CD1c-positive myeloid dendritic cell (primary cell): ENCODE measurements at regions not wholly inside any gene's neighbourhood (a gene's known extent, or its start where the extent isn't known, plus 50 kb on each side); places are given as distances from the start of the nearest gene placed in this dataset.

Experiments used
- DNase-seq: peaks from one replicate; pipeline ENCODE4 v3.0.0-alpha.2; 2016; ENCODE audit errors: extremely low spot score

DNA sequence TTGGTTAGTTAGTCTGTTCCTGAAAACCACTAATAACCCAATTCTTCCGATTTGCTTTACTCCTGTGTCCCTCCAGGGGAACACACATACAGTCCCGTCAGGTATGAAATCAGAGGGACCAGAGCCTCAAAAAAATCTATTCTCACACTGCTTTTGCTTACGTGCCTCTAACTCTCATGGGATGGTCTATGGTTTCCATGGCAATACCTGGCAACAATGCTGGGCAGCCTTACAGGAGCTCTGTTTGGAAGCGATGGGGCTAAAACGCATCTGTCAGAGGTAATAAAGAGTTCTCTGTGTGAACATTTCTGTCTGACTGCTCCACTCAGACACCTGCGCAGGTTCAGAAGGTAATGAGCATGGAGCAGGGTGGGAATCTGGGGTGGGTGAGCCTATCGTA is 376.2 kb downstream of the GXYLT1 start:
- no peak for DNase-seq

DNA sequence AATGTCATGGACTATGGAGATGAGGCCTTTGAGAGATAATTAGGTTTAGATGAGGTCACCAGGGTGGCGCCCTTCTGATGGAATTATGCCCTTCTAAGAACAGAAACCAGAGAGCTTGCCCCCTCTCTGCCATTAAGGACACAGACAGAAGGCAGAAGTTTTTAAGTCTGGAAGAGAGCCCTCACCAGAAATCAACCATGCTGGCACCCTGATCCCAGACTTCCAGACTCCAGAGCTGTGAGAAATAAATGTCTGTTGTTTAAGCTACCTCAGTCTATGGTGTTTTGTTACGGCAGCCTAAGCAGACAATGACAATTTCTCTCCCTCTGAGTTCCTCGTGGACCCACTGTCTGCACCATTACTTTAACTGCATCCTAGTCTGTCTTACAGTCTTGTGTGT is 382.0 kb downstream of the GXYLT1 start:
- no peak for DNase-seq

DNA sequence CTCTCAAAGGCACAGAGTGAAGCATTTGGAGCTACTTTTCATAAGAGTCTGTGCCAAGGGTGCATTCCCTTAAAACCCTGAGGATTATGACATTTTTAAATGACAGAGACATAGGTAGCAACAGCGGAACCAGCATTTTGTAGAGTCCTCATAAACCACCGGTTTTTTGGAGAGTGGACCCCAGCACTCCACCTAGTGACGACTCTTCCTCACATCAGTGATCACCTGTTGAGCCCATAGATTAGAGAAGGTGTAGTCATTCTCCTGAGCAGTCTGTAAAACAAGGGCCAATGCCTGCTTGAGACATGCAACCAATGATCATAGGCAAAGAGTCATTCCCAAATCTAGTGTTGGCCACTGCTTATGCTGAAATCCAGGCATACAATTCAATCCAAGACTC is 399.1 kb downstream of the GXYLT1 start:
- no peak for DNase-seq

DNA sequence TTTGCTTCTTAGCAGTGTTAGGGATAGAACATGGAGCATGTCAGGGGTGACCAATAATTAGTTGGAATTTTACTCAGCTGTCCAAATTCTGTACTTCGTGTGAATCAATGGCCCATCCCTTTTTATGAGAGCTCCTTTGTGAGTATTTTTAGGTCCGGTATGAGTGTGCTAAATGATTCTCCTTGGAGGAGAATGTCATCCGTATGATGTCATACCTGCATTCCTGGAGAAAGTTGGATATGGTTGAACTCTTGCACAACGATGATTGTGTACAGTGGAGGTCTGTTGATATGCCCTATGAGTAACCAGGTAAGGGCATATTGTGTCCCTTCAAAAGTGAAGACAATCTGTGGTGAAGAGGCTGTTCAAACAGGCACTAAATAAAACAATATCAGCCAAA is 400.8 kb downstream of the GXYLT1 start:
- DNase-seq, result no peak

DNA sequence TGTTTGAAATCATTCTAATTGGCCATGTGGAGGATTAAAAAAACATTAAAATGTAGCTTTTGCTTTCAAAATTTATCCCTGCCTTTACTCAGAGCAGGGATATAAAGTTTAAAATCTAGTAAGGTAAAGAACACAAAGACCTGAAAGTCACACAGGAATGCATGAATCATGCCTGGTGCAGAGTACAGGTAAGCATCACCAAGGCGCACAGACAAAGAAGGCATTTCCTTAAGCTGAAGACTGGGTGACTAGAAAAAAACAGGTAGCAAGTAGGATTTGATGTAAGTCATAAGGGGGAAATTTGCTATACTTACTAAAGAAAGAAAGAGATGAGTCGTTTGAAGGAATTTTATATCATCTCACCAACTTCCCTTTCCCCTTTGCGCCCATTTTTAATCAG is 405.6 kb downstream of the GXYLT1 start:
- DNase-seq, result no peak

DNA sequence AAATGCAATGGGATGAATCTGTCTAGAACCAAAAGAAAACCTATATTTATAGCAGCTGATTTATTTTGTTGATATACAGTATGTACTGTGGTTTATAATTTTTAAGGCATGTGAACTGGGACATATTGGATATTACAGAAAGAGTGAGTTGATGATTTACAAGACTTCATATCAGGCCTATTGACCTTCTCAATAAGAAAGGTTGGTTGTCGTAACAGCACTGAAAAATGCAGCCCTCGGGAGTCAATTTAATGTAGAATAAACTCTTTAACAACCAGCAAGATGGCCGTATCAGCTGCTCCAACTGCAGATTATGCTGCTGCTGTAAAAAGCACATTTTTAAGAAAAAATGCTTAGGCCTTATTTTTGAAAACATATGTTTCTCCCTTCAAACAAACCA is 407.3 kb downstream of the GXYLT1 start:
- DNase-seq, result no peak

DNA sequence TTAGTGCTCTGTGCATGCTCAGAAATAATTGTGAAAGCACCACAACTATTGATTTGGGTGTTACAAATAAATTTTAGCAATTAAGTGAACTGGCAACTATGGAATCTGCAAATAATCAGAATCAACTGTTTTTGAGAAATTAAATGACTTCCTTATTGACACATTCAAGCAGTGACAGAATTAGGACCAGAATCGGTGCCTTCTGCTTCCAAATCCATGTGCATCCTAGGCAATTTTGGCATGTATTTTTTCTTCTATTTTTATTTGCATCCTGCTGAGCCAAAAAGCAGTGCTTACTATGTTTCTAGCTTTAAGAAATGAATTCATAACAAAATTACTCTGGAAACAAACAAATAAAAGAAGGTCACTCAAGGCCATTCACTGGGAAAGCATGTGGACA is 408.2 kb downstream of the GXYLT1 start:
- DNase-seq, result no peak

DNA sequence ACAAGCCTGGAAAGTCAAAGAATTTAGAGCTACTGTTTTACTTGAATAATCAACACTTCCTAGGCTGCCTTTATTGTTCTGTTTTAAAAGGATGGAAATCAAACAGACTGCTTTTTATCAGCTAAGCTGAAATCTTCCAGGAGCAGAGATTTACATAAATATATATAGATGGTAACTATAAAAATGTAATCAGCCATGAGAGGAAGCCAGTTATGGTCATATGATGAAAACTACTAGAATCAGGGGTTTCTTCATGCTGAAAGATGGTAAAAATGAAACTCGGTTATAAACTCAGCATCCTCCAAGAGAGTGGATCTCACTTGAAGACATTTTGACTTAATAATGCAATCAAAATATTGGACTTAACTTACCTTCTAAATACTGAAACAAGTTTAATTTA is 413.0 kb downstream of the GXYLT1 start:
- DNase-seq, result no peak

DNA sequence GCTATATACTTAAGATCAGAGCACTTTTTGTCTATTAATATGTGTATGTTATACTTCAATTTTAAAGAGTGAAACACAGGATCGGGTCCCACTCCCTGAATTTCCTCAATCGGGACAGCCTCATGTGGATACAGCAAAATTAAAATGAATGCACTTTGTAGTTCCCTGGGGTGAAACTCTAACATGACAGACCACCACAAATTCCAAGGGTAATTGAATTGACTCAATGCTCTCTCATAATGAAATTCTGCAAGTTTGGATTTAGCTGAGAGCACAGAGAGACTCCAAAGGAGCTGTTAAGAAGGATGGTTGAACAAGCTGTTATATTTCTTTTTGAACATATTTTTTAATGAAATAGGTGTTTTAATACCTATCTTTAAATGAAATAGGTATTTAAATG is 413.6 kb downstream of the GXYLT1 start:
- no peak for DNase-seq

DNA sequence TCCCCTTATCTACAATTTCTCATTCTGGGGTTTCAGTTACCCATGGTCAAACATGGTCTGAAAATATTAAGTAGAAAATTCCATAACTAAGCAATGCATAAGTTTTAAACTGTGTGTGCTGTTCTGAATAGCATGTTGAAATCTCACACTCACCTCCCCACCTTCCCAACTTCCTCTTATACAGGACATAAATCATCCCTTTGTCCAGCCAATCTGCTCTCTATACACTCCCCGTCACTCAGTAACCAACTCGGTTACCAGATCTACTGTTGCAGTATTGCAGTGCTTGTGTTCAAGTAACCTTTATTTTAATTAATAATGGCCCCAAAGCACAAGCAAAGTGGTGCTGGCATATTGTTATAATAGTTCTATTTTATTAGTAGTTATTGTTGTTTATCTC is 420.5 kb downstream of the GXYLT1 start:
- DNase-seq, result peak; percentile 4

DNA sequence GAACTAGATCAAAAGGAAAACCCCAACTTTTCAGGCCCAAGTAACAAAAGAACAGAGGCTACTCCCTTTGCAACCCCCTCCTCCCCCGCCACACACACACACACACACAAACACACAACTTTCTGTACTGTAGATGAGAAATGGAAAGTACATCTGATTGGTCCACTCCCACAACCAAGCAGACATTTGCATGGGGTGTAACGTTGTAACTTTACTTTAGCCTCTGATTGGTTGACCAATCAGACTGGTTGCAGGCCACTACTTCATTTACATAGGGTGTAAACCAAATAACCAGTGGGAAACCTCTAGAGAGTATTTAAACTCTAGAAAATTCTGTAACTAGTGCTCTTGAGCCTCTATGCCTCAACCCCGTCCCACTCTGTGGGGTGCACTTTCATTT is 425.5 kb downstream of the GXYLT1 start:
- no peak for DNase-seq

DNA sequence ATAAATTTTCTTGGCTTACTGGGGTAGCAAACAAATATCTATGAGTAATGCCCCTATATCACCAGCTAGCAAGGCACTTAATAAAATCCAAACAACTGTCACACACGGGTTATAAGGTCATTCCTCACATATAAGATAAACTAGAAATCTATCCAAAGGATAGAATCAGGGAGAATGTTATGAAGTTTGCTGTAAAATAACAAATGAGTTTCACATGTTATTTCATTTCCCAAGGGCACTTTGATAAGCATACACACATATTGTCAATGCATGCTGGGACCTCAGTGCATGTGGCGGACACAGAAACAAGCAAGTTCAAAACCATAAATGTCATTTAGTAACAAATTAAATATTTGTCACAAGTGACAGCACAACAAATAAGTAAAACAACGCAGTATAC is 429.4 kb downstream of the GXYLT1 start:
- no peak for DNase-seq

DNA sequence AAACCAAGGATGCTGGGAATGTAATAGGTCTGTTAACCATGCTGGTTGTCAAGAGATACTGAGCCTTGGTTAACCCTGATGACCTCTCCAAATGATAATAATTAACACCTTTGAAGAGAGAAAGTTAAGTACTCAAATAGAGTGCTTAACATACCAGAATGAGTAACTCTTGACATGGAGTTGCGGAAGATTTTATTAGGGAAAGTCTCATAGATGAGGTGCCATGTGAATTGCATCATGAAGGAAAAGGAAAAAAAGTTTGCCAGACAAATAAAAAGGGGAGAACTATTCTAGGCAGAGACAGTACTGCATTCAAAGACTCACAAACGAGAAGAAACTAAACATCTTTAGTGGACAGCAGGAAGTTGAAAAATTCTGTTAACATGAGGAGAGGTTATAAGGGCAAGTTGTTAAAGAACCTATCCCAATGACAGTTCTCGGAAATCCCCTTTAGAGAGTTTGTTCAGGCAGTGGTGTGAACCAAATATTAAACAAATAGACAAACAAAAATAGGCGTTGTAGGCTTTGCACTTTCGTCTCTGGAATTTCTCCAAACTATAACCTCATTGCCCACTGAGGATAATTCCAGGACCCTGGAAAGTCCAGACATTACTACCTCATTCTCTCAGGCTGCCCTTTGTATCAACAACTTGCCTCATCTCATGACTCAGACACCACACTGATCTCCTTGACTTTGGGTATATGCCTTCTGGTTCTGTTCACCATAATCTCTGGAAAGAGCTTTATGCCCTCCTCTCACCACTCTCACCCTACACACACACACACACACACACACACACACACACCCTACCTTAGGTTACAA is 435.0 kb downstream of the GXYLT1 start:
- DNase-seq, result no peak

DNA sequence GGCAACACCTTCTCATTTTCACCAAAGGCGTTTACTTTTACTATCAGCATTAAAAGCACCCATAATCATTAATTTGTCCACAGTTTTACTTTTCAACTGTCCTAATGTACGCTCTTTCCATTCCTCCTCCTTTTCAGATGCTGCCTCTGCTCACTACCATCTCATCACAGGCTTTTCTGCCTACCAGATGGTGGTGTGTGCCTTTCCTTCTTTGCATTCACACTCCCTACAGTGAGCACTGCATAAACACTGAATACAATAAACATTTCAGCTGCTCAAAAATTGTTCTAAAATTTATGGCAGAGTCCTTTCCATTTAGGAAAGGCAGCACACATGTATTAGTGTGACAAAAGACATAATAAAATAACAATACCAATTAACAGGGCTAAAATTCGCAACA is 435.7 kb downstream of the GXYLT1 start:
- DNase-seq, result no peak

DNA sequence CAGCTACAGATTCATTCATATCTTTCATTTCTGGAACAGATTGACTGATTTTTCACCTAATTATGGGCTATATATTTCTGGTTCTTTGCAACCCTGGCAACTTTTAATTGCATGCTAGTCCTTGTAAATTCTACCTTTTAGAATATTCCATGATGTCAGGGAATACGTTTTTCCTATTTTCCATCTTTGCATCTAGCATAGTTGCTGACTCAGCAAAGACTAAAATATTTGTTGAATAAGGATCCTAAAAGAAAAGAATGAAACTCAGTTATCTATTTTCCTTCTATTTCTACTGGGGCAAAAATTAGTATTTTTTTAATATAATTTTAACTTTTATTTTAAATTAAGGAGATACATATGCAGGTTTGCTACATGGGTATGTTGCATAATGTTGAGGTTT is 438.3 kb downstream of the GXYLT1 start:
- DNase-seq, result no peak

DNA sequence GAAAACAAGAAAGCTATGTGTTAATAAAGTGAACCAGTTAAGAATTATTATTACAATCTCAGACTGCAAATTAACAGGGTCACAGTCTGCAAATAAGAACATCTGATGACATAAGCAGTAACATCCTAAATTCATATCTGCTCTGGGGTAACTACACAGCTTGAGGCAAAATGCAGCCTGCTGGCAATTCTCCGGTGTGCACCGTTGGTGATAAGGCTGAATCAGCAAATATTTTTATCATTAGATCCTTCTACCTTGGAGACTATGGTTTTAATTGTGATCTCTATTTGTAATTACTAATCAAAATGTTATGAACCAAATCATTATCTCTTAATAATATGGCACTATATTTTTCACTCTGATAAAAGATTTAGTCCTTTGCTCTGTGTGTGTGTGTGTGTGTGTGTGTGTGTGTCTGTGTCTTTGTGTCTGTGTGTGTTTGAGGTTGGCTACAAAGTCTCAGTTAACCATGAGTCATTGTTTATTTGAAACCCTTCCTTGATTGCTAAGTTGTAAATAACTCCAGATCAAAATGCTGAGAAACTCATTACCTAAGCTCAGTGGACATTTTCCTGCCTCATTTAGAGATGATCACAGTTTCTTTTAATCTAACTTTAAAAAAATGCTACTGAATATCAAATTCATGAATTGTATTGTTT is 442.6 kb downstream of the GXYLT1 start:
- DNase-seq, result no peak

DNA sequence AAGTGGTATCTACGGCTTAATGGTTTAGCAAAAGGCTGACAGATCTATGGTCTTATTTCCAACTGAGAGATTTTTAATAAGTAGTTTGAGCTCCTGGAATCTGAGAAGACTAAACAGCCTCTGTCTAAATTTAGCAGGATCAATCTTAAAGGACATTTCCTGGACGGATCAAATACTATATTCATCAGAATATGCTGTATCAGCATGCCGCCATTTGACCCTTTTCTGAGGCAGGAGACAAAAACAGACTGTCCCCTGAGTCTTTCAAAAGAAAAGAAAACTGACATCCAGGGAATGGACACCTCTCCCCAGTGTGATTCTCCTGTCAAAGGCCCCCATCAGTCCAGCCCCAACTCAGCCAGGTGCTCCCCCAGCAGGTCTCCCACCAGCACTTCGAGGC is 443.7 kb downstream of the GXYLT1 start:
- no peak for DNase-seq

DNA sequence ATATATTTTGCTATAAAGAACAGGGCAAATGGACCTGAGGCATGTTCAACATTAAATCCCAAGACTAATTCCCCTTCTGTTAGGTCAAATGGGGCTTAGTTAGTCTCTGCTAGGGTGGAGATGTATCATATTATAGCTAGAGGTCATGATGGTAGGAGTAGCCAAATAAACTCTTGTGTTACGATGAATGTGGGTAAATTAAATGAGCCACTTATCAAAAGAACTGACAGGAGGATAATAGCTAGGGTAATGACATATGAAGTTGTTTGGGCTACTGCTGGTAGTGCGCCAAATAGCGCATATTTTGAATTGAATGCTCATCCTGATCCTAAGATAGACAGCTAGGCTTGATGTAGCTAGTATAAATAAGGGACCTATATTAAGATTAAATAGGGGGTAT is 445.0 kb downstream of the GXYLT1 start:
- DNase-seq, result no peak

DNA sequence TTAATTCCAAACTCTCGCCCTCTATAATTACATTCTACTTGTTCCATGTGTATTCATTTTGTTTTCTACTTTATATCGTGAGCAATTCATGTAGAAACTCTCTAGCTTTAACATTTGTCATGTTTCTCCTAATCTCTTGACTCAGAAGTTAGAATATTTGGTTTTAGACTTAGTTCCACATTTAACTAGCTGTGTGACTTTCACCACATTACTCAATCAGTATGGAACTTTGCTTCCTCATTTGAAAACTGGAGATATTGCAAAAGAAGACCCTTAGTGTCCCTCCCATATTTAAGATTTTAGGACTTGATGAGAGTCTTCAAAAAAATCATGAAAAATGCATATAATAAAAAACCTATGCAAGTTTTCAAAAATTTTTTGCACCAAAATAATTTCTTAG is 447.5 kb downstream of the GXYLT1 start:
- DNase-seq, result peak; percentile 75

DNA sequence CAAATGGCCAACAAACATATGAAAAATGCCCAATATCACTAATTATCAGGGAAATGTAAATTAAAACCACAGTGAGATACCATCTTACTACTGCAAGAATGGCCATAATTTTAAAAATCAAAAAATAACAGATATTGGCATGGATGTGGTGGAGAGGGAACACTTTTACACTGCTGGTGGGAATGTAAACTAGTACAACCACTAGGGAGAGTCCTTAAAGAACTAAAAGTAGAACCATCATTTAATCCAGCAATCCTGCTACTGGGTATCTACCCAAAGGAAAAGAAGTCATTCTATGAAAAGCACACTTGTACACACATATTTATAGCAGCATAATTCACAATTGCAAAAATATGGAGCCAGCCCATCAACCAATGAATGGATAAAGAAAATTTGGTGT is 459.7 kb downstream of the GXYLT1 start:
- DNase-seq, result no peak

DNA sequence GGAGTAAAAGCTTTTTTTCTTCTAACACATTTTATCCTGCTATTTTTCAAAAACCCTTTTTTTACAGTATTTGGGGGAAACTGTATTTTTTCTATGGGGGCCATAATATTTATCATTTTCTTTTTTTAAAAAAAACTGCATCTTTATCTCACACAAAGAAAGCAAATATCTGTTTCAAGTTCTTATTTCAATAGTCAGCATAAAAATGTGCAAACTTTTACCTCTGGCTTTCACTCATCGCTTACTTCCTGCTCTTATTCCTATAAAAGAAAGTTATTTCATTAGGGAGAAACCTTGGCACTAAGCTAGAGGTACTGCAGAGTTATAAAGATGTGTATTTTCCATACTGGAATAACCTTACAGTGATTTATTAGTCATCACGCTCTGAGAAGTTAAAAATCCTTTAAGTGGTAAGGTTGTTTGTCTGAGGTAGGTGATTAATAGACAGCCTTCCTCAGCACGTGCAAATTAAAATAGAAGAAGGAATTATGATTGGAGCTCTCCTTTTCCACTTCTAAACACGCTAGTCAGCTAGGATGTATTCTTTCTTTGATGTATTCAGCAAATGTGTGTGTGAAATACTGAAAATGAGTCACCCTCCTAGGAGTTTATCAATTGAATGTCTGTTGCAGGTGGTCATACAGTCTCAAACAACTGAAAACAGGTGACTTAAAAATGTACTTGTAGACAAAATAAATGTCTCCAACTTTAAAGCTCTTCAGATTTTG is 461.0 kb downstream of the GXYLT1 start:
- no peak for DNase-seq

DNA sequence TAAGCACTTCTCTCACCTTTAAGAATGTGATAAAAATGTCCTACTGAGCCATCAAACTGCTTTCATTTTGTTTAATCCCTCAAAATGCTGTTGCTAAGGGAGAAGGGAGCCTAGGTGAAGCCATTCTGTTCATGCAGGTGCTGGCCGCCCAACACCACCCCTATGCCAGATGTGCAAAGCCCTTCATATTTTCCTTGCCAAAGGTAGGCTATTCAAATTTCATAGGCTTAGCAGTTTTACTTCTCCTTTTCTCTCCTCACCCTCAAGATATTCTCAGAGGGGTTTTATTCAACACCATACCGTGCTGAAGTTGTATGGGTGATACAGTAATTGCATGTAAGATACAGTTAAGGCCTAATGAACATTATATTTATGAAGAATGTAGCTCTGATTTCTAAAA is 461.7 kb downstream of the GXYLT1 start:
- no peak for DNase-seq

DNA sequence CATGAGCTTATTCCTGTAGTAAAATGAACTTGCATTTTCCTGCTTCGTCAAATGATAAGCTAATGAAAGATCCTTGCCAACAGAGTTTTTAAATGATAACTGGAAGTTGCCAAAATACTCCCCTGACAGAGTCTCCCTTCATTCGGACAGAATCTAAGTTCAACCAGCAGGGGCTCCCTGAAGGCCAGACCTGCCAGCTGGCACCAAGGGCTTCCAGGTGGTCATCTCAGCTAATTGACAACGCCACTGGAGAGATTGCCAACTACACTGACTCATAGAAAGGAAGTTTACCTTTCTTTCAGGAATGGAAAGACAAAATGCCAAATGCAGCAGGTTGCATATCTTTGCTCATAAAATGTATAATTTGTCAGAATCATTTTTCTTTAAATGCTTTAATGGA is 462.8 kb downstream of the GXYLT1 start:
- no peak for DNase-seq
